ENCODE measurements at regions not wholly inside any gene's neighbourhood (a gene's known extent, or its start where the extent isn't known, plus 50 kb on each side); places are given as distances from the start of the nearest gene placed in this dataset.

DNA sequence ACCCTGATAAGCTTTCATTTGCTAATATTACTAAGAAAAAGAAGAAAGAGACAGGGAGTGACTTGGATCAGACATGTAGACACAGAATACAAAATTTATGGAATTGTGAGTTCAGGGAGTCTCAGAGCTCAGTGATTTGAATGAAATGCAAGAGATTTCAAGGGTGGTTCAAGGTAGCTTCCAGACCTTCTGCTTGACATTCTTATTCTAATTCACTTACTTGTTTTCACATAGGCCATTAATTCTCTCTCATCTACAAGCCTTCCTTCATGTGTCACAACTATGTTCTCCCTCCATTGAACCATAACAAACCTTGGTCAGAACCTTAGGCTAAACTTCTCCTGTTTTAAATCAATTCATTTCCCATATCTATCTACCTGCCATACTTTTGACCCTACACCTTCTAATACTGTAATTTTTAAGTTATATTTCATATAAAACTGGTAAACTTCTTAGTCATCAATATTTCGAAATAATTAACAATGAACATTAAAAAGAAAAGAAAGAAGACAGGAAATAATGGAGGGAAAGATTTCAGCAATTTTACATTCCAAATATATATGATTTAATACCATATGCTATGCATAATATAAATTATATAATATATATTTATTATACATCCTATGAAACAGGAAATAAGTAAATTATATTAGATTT is 139.2 kb upstream of the PDE1A start:
- Histone ChIP-seq H3K36me3 (ENCODE audit: insufficient read depth, low read length) (no peaks in the 10 kb centered on the region), H3K4me3 (ENCODE audit: low read depth in 1 of 2, low read length in 2 of 2) (no peak overlapping the region), H3K27ac (ENCODE audit: low read length) (no peak overlapping the region), H3K9me3 (ENCODE audit: insufficient read depth, low read length, severe bottlenecking) (no peaks in the 10 kb centered on the region), H2AFZ (ENCODE audit: low read depth, low read length) (no peak overlapping the region), H3K4me1 (ENCODE audit: insufficient read depth, low read length) (no peaks in the 10 kb centered on the region), H3K4me2 (ENCODE audit: insufficient read depth, low read length) (no peak overlapping the region), H3K79me2 (ENCODE audit: insufficient read depth, low read length) (no peaks in the 10 kb centered on the region), H4K20me1 (ENCODE audit: insufficient read depth, low read length) (no peaks in the 10 kb centered on the region), H3K27me3 (ENCODE audit: insufficient read depth, low read length, poor library complexity) (no peaks in the 10 kb centered on the region), H3K9ac (ENCODE audit: low read depth, low read length) (no peak overlapping the region)
- TF ChIP-seq, protein P1, sequence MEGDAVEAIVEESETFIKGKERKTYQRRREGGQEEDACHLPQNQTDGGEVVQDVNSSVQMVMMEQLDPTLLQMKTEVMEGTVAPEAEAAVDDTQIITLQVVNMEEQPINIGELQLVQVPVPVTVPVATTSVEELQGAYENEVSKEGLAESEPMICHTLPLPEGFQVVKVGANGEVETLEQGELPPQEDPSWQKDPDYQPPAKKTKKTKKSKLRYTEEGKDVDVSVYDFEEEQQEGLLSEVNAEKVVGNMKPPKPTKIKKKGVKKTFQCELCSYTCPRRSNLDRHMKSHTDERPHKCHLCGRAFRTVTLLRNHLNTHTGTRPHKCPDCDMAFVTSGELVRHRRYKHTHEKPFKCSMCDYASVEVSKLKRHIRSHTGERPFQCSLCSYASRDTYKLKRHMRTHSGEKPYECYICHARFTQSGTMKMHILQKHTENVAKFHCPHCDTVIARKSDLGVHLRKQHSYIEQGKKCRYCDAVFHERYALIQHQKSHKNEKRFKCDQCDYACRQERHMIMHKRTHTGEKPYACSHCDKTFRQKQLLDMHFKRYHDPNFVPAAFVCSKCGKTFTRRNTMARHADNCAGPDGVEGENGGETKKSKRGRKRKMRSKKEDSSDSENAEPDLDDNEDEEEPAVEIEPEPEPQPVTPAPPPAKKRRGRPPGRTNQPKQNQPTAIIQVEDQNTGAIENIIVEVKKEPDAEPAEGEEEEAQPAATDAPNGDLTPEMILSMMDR (IDR thresholded peaks at IDR 0.05; ENCODE audit: borderline replicate concordance, extremely low read depth, low read length, poor library complexity, severe bottlenecking) = no peak
- no peak for TF ChIP-seq EZH2 (IDR thresholded peaks at IDR 0.05; ENCODE audit: borderline replicate concordance, low read depth, low read length, severe bottlenecking)
- DNase-seq = no peak
- ATAC-seq (ENCODE audit: insufficient read depth, low read depth) = no peak

DNA sequence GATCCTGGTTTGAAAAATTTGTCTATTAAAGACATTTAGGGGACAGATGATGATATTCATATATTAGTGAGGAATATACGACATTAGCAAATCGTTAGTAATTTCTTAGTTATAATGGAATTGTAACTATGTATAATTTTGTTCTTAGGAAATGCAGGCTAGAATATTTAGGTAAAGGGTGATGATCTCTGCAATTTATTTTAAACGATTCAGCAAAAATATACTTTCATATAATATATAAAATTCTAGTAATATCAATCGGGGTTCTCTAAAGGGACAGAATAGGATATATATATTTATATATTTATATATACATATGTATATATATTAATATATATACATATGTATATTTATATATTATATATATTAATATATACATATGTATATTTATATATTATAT is 142.5 kb upstream of the DNAJC10 start:
- Histone ChIP-seq H3K79me2 (ENCODE audit: insufficient read depth, low read length) (no peaks in the 10 kb centered on the region), H3K4me3 (ENCODE audit: low read depth in 1 of 2, low read length in 2 of 2) (no peak overlapping the region), H2AFZ (ENCODE audit: low read depth, low read length) (no peak overlapping the region), H4K20me1 (ENCODE audit: insufficient read depth, low read length) (no peaks in the 10 kb centered on the region), H3K36me3 (ENCODE audit: insufficient read depth, low read length) (no peaks in the 10 kb centered on the region), H3K9me3 (ENCODE audit: insufficient read depth, low read length, severe bottlenecking) (no peaks in the 10 kb centered on the region), H3K4me2 (ENCODE audit: insufficient read depth, low read length) (no peak overlapping the region), H3K9ac (ENCODE audit: low read depth, low read length) (no peak overlapping the region), H3K27me3 (ENCODE audit: insufficient read depth, low read length, poor library complexity) (no peaks in the 10 kb centered on the region), H3K27ac (ENCODE audit: low read length) (no peak overlapping the region), H3K4me1 (ENCODE audit: insufficient read depth, low read length) (no peaks in the 10 kb centered on the region)
- no peak for DNase-seq
- TF ChIP-seq, protein P1 (IDR thresholded peaks at IDR 0.05; ENCODE audit: borderline replicate concordance, extremely low read depth, low read length, poor library complexity, severe bottlenecking) = no peak
- TF ChIP-seq EZH2 (IDR thresholded peaks at IDR 0.05; ENCODE audit: borderline replicate concordance, low read depth, low read length, severe bottlenecking) = no peak
- no peak for ATAC-seq (ENCODE audit: insufficient read depth, low read depth)

DNA sequence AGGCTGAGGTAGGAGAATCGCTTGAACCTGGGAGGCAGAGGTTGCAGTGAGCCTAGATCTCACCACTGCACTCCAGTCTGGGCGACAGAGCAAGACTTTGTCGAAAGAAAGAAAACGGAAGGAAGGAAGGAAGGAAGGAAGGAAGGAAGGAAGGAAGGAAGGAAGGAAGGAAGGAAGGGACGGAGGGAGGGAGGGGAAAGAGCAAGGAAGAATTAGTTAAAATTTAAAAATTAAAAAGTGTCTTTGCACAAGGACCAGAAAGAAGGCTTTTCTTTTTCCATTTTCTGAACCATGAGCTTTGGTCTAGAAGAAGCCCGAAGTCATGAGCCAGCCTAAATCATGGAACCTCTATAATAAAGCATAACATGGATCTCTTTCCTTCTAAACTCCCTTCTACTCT is 138.2 kb upstream of the DNAJC10 start:
- H3K9ac ChIP-seq (ENCODE audit: low read depth, low read length) = no peak overlapping the region
- no peaks in the 10 kb centered on the region for H3K4me1 ChIP-seq (ENCODE audit: insufficient read depth, low read length)
- ATAC-seq (ENCODE audit: insufficient read depth, low read depth) (no peak), DNase-seq (no peak)
- H3K36me3 ChIP-seq (ENCODE audit: insufficient read depth, low read length) = no peaks in the 10 kb centered on the region
- H3K27ac ChIP-seq (ENCODE audit: low read length) = no peak overlapping the region
- no peak overlapping the region for H3K4me2 ChIP-seq (ENCODE audit: insufficient read depth, low read length)
- no peak overlapping the region for H2AFZ ChIP-seq (ENCODE audit: low read depth, low read length)
- H3K4me3 ChIP-seq (ENCODE audit: low read depth in 1 of 2, low read length in 2 of 2) = no peak overlapping the region
- no peak for TF ChIP-seq EZH2 (IDR thresholded peaks at IDR 0.05; ENCODE audit: borderline replicate concordance, low read depth, low read length, severe bottlenecking)
- H3K79me2 ChIP-seq (ENCODE audit: insufficient read depth, low read length) = no peaks in the 10 kb centered on the region
- H3K9me3 ChIP-seq (ENCODE audit: insufficient read depth, low read length, severe bottlenecking) = no peaks in the 10 kb centered on the region
- no peaks in the 10 kb centered on the region for H4K20me1 ChIP-seq (ENCODE audit: insufficient read depth, low read length)
- H3K27me3 ChIP-seq (ENCODE audit: insufficient read depth, low read length, poor library complexity) = no peaks in the 10 kb centered on the region

DNA sequence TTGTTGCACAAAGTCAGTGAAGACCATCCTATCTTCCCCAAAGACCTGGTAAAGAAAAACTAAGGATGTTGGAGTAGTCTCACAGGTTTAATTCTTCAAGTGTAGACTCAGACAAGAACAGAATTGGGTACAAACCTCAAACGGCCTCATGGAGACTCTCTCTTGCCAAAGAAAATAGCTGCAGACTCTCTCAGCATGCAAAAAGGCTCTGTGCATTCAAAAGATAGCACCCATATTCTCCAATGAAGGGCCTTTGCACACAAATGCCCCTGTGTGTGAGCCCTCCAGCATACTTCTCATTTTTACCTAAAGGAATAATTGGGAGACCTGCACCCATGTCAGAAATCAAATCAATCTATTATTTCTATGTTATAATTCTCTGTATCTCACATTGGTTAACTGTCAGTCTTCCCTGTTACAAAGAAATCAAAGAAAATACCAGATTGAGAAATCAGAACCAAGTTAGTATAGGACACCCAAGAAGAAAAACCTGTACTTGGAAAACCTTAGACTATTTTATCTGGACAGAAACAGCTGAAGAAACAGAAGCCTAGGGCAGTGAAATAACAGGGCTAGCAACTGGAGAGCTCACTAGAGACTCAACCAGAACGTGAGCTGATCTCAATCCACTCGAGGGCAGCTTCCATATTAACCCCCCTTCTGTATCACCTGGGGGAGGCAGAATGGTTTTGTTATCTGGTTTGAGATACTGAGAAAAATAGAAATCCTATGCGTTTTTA is 134.7 kb upstream of the DNAJC10 start:
- Histone ChIP-seq H2AFZ (ENCODE audit: low read depth, low read length) (no peak overlapping the region), H3K9ac (ENCODE audit: low read depth, low read length) (no peak overlapping the region), H3K4me1 (ENCODE audit: insufficient read depth, low read length) (no peaks in the 10 kb centered on the region), H3K4me2 (ENCODE audit: insufficient read depth, low read length) (no peak overlapping the region), H3K36me3 (ENCODE audit: insufficient read depth, low read length) (no peaks in the 10 kb centered on the region), H3K9me3 (ENCODE audit: insufficient read depth, low read length, severe bottlenecking) (no peaks in the 10 kb centered on the region), H3K4me3 (ENCODE audit: low read depth in 1 of 2, low read length in 2 of 2) (no peak overlapping the region), H4K20me1 (ENCODE audit: insufficient read depth, low read length) (no peaks in the 10 kb centered on the region), H3K27ac (ENCODE audit: low read length) (no peak overlapping the region), H3K27me3 (ENCODE audit: insufficient read depth, low read length, poor library complexity) (peaks cover 3% of the 10 kb centered on the region), H3K79me2 (ENCODE audit: insufficient read depth, low read length) (no peaks in the 10 kb centered on the region)
- no peak for ATAC-seq (ENCODE audit: insufficient read depth, low read depth)
- no peak for DNase-seq
- TF ChIP-seq, protein P1 (IDR thresholded peaks at IDR 0.05; ENCODE audit: borderline replicate concordance, extremely low read depth, low read length, poor library complexity, severe bottlenecking) = no peak
- TF ChIP-seq EZH2 (IDR thresholded peaks at IDR 0.05; ENCODE audit: borderline replicate concordance, low read depth, low read length, severe bottlenecking) = no peak

All from DND-41 (cell line).